Fibroblast of lung (primary cell): ENCODE measurements at regions not wholly inside any gene's neighbourhood (a gene's known extent, or its start where the extent isn't known, plus 50 kb on each side); places are given as distances from the start of the nearest gene placed in this dataset.

Source experiments
- DNase-seq, 2 donors: peaks; one replicate each; pipeline versions ENCODE4 v3.0.0 to v3.0.0-alpha.2; 2010; ENCODE audit warnings: low read depth in 2 of 2
- H2AFZ ChIP-seq: 2 replicates; pipeline ENCODE4 v1.5.1; 2012; ENCODE audit warnings: low read length, control low read depth, inconsistent platforms
- H3K27ac ChIP-seq: 2 replicates; pipeline ENCODE4 v1.5.1; 2011; ENCODE audit warnings: low read length, control low read depth; ENCODE audit not compliant: insufficient read depth
- H3K27me3 ChIP-seq: 2 replicates; pipeline ENCODE4 v1.5.1; 2011; ENCODE audit warnings: mild to moderate bottlenecking, low read length; ENCODE audit not compliant: control insufficient read depth, insufficient read depth
- H3K36me3 ChIP-seq: 2 replicates; pipeline ENCODE4 v1.5.1; 2011; ENCODE audit warnings: low read length; ENCODE audit not compliant: control insufficient read depth, insufficient read depth
- H3K4me1 ChIP-seq: 2 replicates; pipeline ENCODE4 v1.5.1; 2011; ENCODE audit warnings: low read length; ENCODE audit not compliant: control insufficient read depth, insufficient read depth; ENCODE audit errors: extremely low read depth
- H3K4me2 ChIP-seq: 2 replicates; pipeline ENCODE4 v1.5.1; 2011; ENCODE audit warnings: low read length, control low read depth; ENCODE audit not compliant: insufficient read depth; ENCODE audit errors: extremely low read depth
- H3K4me3 ChIP-seq, 4 experiments: fragments of 200-600 bp in 1 of 4; sonication (generic) in 1 of 4; replicated peaks in 1 of 4; 2 replicates each; pipeline ENCODE4 v1.5.1; 2011 to 2016; ENCODE audit warnings: low read length in 4 of 4, low read depth in 3 of 4, mild to moderate bottlenecking in 3 of 4, control low read depth in 2 of 4, inconsistent platforms in 1 of 4, mixed read lengths in 1 of 4; ENCODE audit not compliant: insufficient read depth in 1 of 4; ENCODE audit errors: control extremely low read depth in 1 of 4
- H3K79me2 ChIP-seq: 2 replicates; pipeline ENCODE4 v1.5.1; 2012; ENCODE audit warnings: mild to moderate bottlenecking, low read length, inconsistent platforms; ENCODE audit not compliant: control insufficient read depth, insufficient read depth
- H3K9ac ChIP-seq: 2 replicates; pipeline ENCODE4 v1.5.1; 2011; ENCODE audit warnings: mild to moderate bottlenecking, low read length, control low read depth; ENCODE audit not compliant: insufficient read depth
- H3K9me3 ChIP-seq: 2 replicates; pipeline ENCODE4 v1.5.1; 2012; ENCODE audit warnings: low read depth, low read length; ENCODE audit not compliant: control insufficient read depth, insufficient read depth
- H4K20me1 ChIP-seq: 2 replicates; pipeline ENCODE4 v1.5.1; 2011; ENCODE audit warnings: low read length; ENCODE audit not compliant: control insufficient read depth, insufficient read depth; ENCODE audit errors: extremely low read depth
- EZH2 ChIP-seq: IDR thresholded peaks from 2 replicates; pipeline ENCODE4 v1.5.1; 2012; ENCODE audit warnings: low read length, control low read depth, mild to moderate bottlenecking; ENCODE audit errors: missing control alignments
- TF ChIP-seq, protein P1 (sequence below), 2 donors: IDR thresholded peaks in 1 of 2; conservative IDR thresholded peaks in 1 of 2; 1 replicate in 1 of 2; 2 replicates in 1 of 2; pipeline ENCODE4 v1.5.1; 2011 to 2012; ENCODE audit warnings: low read length in 2 of 2, control low read depth in 1 of 2, inconsistent platforms in 1 of 2, low read depth in 1 of 2, mild to moderate bottlenecking in 1 of 2

DNA sequence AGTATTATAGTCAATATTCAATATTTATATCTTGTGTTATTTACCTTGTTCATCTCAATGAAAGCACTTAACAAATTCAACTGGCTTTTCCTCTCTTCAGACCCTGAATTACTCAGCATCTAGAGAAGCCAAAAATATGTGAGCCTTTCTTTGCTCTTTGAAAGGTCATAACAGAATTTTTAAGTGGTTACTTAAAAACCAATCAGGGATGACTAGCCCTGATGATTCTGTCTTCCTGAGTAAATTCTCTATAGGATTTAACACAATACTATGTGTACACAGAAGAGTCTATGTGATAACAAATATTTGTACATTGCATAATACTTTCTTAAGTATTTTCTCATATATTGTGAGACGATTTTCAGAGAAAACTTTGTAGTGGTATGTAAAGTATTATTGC is 546.3 kb downstream of the MAT2B start:
- Histone ChIP-seq H3K4me1 (no peaks in the 10 kb centered on the region), H3K9me3 (no peaks in the 10 kb centered on the region), H2AFZ (no peak overlapping the region), H3K4me2 (no peak overlapping the region), H3K27me3 (no peaks in the 10 kb centered on the region), H3K4me3 (no peak overlapping the region), H3K36me3 (no peaks in the 10 kb centered on the region), H3K79me2 (no peaks in the 10 kb centered on the region), H3K27ac (no peak overlapping the region), H4K20me1 (no peaks in the 10 kb centered on the region), H3K9ac (no peak overlapping the region)
- TF ChIP-seq, protein P1, sequence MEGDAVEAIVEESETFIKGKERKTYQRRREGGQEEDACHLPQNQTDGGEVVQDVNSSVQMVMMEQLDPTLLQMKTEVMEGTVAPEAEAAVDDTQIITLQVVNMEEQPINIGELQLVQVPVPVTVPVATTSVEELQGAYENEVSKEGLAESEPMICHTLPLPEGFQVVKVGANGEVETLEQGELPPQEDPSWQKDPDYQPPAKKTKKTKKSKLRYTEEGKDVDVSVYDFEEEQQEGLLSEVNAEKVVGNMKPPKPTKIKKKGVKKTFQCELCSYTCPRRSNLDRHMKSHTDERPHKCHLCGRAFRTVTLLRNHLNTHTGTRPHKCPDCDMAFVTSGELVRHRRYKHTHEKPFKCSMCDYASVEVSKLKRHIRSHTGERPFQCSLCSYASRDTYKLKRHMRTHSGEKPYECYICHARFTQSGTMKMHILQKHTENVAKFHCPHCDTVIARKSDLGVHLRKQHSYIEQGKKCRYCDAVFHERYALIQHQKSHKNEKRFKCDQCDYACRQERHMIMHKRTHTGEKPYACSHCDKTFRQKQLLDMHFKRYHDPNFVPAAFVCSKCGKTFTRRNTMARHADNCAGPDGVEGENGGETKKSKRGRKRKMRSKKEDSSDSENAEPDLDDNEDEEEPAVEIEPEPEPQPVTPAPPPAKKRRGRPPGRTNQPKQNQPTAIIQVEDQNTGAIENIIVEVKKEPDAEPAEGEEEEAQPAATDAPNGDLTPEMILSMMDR (conservative IDR thresholded peaks at IDR 0.05 in 1 of 2, IDR thresholded peaks at IDR 0.05 in 1 of 2; ENCODE audit: low read depth in 1 of 2, low read length in 2 of 2): no peak
- no peak for TF ChIP-seq EZH2
- DNase-seq: peak; percentile 25 to 69

- no peak for TF ChIP-seq EZH2
- TF ChIP-seq, protein P1 (conservative IDR thresholded peaks at IDR 0.05 in 1 of 2, IDR thresholded peaks at IDR 0.05 in 1 of 2; ENCODE audit: low read depth in 1 of 2, low read length in 2 of 2): no peak
- Histone ChIP-seq H3K27ac (no peak overlapping the region), H3K4me2 (no peak overlapping the region), H3K9ac (no peak overlapping the region), H3K27me3 (no peaks in the 10 kb centered on the region), H3K36me3 (no peaks in the 10 kb centered on the region), H3K9me3 (no peaks in the 10 kb centered on the region), H4K20me1 (no peaks in the 10 kb centered on the region), H3K4me3 (no peak overlapping the region), H3K79me2 (no peaks in the 10 kb centered on the region), H3K4me1 (no peaks in the 10 kb centered on the region), H2AFZ (no peak overlapping the region)
- peak; percentile 75 to 76 for DNase-seq
Observed at GRCh38 chr5:164052536-164053093, 547.2 kb downstream of the MAT2B start.

DNA sequence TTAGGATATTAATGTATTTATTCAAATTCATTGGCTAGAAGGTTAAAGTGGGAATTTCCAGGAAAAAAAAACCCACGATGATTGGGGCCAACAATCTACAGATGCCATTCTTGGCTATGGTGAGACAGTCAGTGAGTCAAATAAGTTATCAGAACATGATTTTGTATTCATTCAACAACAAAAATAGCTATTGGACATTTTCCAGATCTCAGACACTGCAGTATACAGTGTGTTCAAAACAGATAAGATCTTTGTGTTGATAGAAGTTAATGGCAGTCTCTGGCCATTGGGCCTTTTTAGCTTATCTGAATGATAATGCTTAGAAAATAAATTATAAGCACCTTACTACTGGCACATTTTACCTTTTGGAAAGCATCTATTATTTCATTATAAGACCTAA is 547.7 kb downstream of the MAT2B start:
- no peaks in the 10 kb centered on the region for H3K27me3 ChIP-seq
- no peak for TF ChIP-seq EZH2
- TF ChIP-seq, protein P1 (conservative IDR thresholded peaks at IDR 0.05 in 1 of 2, IDR thresholded peaks at IDR 0.05 in 1 of 2; ENCODE audit: low read depth in 1 of 2, low read length in 2 of 2): no peak
- no peaks in the 10 kb centered on the region for H3K4me1 ChIP-seq
- no peaks in the 10 kb centered on the region for H3K36me3 ChIP-seq
- H2AFZ ChIP-seq: no peak overlapping the region
- no peaks in the 10 kb centered on the region for H4K20me1 ChIP-seq
- no peaks in the 10 kb centered on the region for H3K9me3 ChIP-seq
- DNase-seq: no peak
- no peak overlapping the region for H3K27ac ChIP-seq
- H3K79me2 ChIP-seq: no peaks in the 10 kb centered on the region
- H3K4me2 ChIP-seq: no peak overlapping the region
- H3K9ac ChIP-seq: no peak overlapping the region
- H3K4me3 ChIP-seq: no peak overlapping the region
